GM13977 (cell line): ENCODE measurements at regions not wholly inside any gene's neighbourhood (a gene's known extent, or its start where the extent isn't known, plus 50 kb on each side); places are given as distances from the start of the nearest gene placed in this dataset.

ENCODE experiments used
- DNase-seq: peaks from one replicate; pipeline ENCODE4 v3.0.0; 2012; ENCODE audit warnings: low spot score
- in situ Hi-C: fragments of 300-500 bp; cut with MboI; formaldehyde crosslinking; loops from one replicate; pipeline ENCODE4 v1.12.0; 2022; ENCODE audit warnings: low sequenced_read_pairs, low pct_unique_long_range_greater_than_20kb, mixed read lengths, inconsistent platforms; ENCODE audit not compliant: unreplicated experiment
- TF ChIP-seq, protein P1 (sequence below): IDR thresholded peaks from 2 replicates; pipeline ENCODE4 v1.5.1; 2012; ENCODE audit warnings: mild to moderate bottlenecking, control low read depth; ENCODE audit not compliant: insufficient read depth; ENCODE audit errors: extremely low read depth, missing control alignments

- TF ChIP-seq, protein P1, sequence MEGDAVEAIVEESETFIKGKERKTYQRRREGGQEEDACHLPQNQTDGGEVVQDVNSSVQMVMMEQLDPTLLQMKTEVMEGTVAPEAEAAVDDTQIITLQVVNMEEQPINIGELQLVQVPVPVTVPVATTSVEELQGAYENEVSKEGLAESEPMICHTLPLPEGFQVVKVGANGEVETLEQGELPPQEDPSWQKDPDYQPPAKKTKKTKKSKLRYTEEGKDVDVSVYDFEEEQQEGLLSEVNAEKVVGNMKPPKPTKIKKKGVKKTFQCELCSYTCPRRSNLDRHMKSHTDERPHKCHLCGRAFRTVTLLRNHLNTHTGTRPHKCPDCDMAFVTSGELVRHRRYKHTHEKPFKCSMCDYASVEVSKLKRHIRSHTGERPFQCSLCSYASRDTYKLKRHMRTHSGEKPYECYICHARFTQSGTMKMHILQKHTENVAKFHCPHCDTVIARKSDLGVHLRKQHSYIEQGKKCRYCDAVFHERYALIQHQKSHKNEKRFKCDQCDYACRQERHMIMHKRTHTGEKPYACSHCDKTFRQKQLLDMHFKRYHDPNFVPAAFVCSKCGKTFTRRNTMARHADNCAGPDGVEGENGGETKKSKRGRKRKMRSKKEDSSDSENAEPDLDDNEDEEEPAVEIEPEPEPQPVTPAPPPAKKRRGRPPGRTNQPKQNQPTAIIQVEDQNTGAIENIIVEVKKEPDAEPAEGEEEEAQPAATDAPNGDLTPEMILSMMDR, result no peak
- DNase-seq, result no peak
- in situ Hi-C loops, result no loop called here
Measured at GRCh38 chr2:595831-596592, 81.2 kb downstream of the TMEM18 start.

DNA sequence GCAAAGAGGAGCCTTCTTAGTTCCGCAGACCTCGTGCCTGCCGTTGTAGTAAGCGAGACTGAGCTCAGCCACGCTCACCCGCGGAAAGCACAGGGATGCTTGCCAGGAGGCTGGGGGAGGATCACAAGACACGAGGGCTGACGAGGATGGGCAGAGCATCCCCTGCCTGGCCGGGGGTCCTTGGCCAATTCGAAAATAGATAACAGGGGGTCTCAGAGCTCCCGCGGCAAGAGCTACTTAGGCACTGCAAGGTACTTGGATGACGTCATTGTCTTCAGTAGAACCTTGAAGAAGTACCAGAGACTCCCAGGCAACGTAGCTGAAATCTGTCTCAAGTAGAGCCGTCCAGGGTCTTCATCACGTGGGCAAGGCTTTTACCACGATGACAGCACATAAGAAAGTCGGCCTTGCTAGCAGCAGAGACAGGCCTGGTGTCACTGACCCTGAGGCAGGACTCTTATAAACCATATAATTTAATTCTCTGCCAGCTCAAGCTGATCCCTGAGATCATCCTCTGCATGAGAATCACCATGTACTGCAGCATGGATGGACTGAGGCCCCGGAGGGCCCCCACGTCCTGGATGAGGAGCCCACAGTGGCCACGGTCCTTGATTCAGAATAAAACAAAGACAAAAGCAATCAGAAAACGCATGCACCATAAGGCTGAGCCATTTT, 81.9 kb downstream of the TMEM18 start:
- TF ChIP-seq, protein P1, result no peak
- in situ Hi-C loops, result no loop called here
- DNase-seq, result no peak

GRCh38 chr2:594297-594949, 82.8 kb downstream of the TMEM18 start:
- DNase-seq, result no peak
- TF ChIP-seq, protein P1, result no peak
- in situ Hi-C loops, result no loop called here

- in situ Hi-C loops, result no loop called here
- DNase-seq, result no peak
- TF ChIP-seq, protein P1, result no peak
Measured at GRCh38 chr2:593356-594026, 83.7 kb downstream of the TMEM18 start.

DNA sequence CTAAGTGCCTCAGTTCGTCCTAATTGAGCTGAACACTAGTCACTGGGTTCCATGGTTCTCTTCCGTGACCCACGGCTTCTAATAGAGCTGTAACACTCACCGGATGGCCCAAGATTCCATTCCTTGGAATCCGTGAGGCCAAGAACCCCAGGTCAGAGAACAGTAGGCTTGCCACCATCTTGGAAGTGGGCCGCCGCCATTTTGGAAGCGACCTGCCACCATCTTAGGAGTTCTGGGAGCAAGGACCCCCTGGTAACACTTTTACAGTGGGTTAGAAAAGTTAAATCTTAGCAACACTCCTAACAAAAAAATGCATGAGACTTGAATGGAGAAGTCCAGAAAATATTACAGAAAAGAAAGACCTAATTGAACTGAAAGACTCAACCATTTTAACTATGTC, 84.5 kb downstream of the TMEM18 start:
- in situ Hi-C loops, result no loop called here
- DNase-seq, result no peak
- TF ChIP-seq, protein P1, result no peak
